ENCODE measurements at regions not wholly inside any gene's neighbourhood (a gene's known extent, or its start where the extent isn't known, plus 50 kb on each side); places are given as distances from the start of the nearest gene placed in this dataset.

- intact Hi-C loops (cut with DNase I; ENCODE audit: low total_unique reads), result no loop called here
- DNase-seq (ENCODE audit: low spot score in 2 of 2), result no peak
- 78 to 79% methylated on average over 5 of the region's 5 CpGs for whole genome bisulfite sequencing, 2 donors
- no peak overlapping the region for H3K4me3 ChIP-seq (ENCODE audit: low read depth, poor library complexity, severe bottlenecking)
- no peak for TF ChIP-seq POLR2A (IDR thresholded peaks at IDR 0.05)
These were observed 76.6 kb upstream of the OSBPL8 start for GRCh38 chr12:76636121-76636692.

- H3K4me3 ChIP-seq (ENCODE audit: low read depth, poor library complexity, severe bottlenecking), result no peak overlapping the region
- intact Hi-C loops (cut with DNase I; ENCODE audit: low total_unique reads), result no loop called here
- TF ChIP-seq POLR2A (IDR thresholded peaks at IDR 0.05) (no peak), CTCF (IDR thresholded peaks at IDR 0.05) (no peak)
- 80 to 81% methylated on average over 3 of the region's 3 CpGs for WGBS, 2 donors
- DNase-seq (ENCODE audit: low spot score in 2 of 2), result no peak
These were observed 78.2 kb upstream of the OSBPL8 start for GRCh38 chr12:76637807-76638206.

GRCh38 chr12:76639646-76640045, 80.1 kb upstream of the OSBPL8 start:
- intact Hi-C loops (cut with DNase I; ENCODE audit: low total_unique reads), result no loop called here
- no peak overlapping the region for H3K4me3 ChIP-seq (ENCODE audit: low read depth, poor library complexity, severe bottlenecking)
- TF ChIP-seq CTCF (IDR thresholded peaks at IDR 0.05), result no peak
- TF ChIP-seq POLR2A (IDR thresholded peaks at IDR 0.05), result no peak
- 88 to 90% methylated on average over 6 of the region's 6 CpGs for WGBS, 2 donors
- no peak for DNase-seq (ENCODE audit: low spot score in 2 of 2)

- TF ChIP-seq CTCF (IDR thresholded peaks at IDR 0.05) (no peak), POLR2A (IDR thresholded peaks at IDR 0.05) (no peak)
- WGBS, 2 donors, result 88 to 100% methylated on average over 1 of the region's 1 CpG
- intact Hi-C loops (cut with DNase I; ENCODE audit: low total_unique reads), result no loop called here
- H3K4me3 ChIP-seq (ENCODE audit: low read depth, poor library complexity, severe bottlenecking), result no peak overlapping the region
- DNase-seq (ENCODE audit: low spot score in 2 of 2), result no peak
These were observed 81.5 kb upstream of the OSBPL8 start for GRCh38 chr12:76641073-76641472.

- no peak for DNase-seq (ENCODE audit: low spot score in 2 of 2)
- TF ChIP-seq POLR2A (IDR thresholded peaks at IDR 0.05), result no peak
- TF ChIP-seq CTCF (IDR thresholded peaks at IDR 0.05), result no peak
- H3K4me3 ChIP-seq (ENCODE audit: low read depth, poor library complexity, severe bottlenecking), result no peak overlapping the region
- WGBS, 2 donors, result 43 to 95% methylated on average over 2 of the region's 2 CpGs
- intact Hi-C loops (cut with DNase I; ENCODE audit: low total_unique reads), result no loop called here
These were observed 82.4 kb upstream of the OSBPL8 start for GRCh38 chr12:76641961-76642360.

- intact Hi-C loops (cut with DNase I; ENCODE audit: low total_unique reads), result no loop called here
- TF ChIP-seq CTCF (IDR thresholded peaks at IDR 0.05), result no peak
- H3K4me3 ChIP-seq (ENCODE audit: low read depth, poor library complexity, severe bottlenecking), result no peak overlapping the region
- no peak for DNase-seq (ENCODE audit: low spot score in 2 of 2)
These were observed 83.9 kb upstream of the OSBPL8 start for GRCh38 chr12:76643438-76643837.

All from lower leg skin (tissue), 4 donors.